Activated CD8-positive, alpha-beta T cell treated with anti-CD3 and anti-CD28 coated beads for 36 hours (primary cell): ENCODE measurements at regions not wholly inside any gene's neighbourhood (a gene's known extent, or its start where the extent isn't known, plus 50 kb on each side); places are given as distances from the start of the nearest gene placed in this dataset.
"Not testable (repeated sequence)": the region's sequence is repeated elsewhere in the genome, so short reads cannot be mapped to it uniquely, and the experiment has no call there.

Experiments used
- ATAC-seq: fragments of 200-7000 bp; cut with Tn5 transposase; one replicate; pipeline ENCODE4 v1.10.0; 2021; ENCODE audit warnings: mild to moderate bottlenecking, moderate library complexity
- CTCF ChIA-PET: fragments of 350-600 bp; sonication (Branson Sonifier 250); formaldehyde crosslinking; loops from one replicate; lab custom pipeline; 2021; ENCODE audit warnings: antibody characterized with exemption; lab: Charles Lee
- POLR2A ChIA-PET: fragments of 350-600 bp; sonication (Branson Sonifier 250); formaldehyde crosslinking; loops from one replicate; lab custom pipeline; 2021; ENCODE audit warnings: antibody characterized with exemption; lab: Charles Lee
- DNase-seq: peaks from one replicate; pipeline ENCODE4 v3.0.0-alpha.2; 2020
- H3K27ac Mint-ChIP-seq: one replicate; pipeline ENCODE4 v1.8.0; 2021; ENCODE audit warnings: mild to moderate bottlenecking, mixed read lengths
- H3K27me3 Mint-ChIP-seq: one replicate; pipeline ENCODE4 v1.8.0; 2021; ENCODE audit warnings: mixed read lengths
- H3K36me3 Mint-ChIP-seq: one replicate; pipeline ENCODE4 v1.8.0; 2021; ENCODE audit warnings: low read depth, mixed read lengths
- H3K4me1 Mint-ChIP-seq: one replicate; pipeline ENCODE4 v1.8.0; 2021; ENCODE audit warnings: low read depth, mixed read lengths
- H3K4me3 Mint-ChIP-seq: one replicate; pipeline ENCODE4 v1.8.0; 2021; ENCODE audit warnings: mild to moderate bottlenecking, moderate library complexity, mixed read lengths
- H3K9me3 Mint-ChIP-seq: one replicate; pipeline ENCODE4 v1.8.0; 2021; ENCODE audit warnings: mixed read lengths
- CTCF ChIP-seq: fragments of 200-600 bp; IDR thresholded peaks from one replicate; pipeline ENCODE4 v1.8.0; 2022; ENCODE audit warnings: antibody characterized with exemption, mild to moderate bottlenecking
- intact Hi-C: fragments of 100-400 bp; cut with micrococcal nuclease; formaldehyde crosslinking; loops from one replicate; pipeline ENCODE4 v1.10.0; 2022

GRCh38 chr20:17891131-17891530, 77.5 kb downstream of the SNX5 start:
- peaks cover 16% of the 10 kb centered on the region for H3K27me3 Mint-ChIP-seq

GRCh38 chr20:17890330-17890729, 78.3 kb downstream of the SNX5 start:
- TF ChIP-seq CTCF: no peak
- CTCF ChIA-PET: no interaction called here
- intact Hi-C loops: loop anchor here (10.0 kb wide), 1 partner anchor 356 kb away; the partner anchor contains the start of gene BFSP1
- peaks cover 12% of the 10 kb centered on the region for H3K27me3 Mint-ChIP-seq
- DNase-seq (no peak), ATAC-seq (no peak)
- peaks cover 7% of the 10 kb centered on the region for H3K9me3 Mint-ChIP-seq
- POLR2A ChIA-PET: no interaction called here
- H3K36me3 Mint-ChIP-seq: no peaks in the 10 kb centered on the region
- peaks cover 4% of the 10 kb centered on the region for H3K4me1 Mint-ChIP-seq
- no peak overlapping the region for H3K27ac Mint-ChIP-seq
- H3K4me3 Mint-ChIP-seq: no peak overlapping the region

More at GRCh38 chr20:17891131-17891530, 77.5 kb downstream of the SNX5 start:
- H3K36me3 Mint-ChIP-seq, H3K9me3 Mint-ChIP-seq, H3K4me3 Mint-ChIP-seq, CTCF ChIA-PET, DNase-seq, H3K27ac Mint-ChIP-seq, ATAC-seq, POLR2A ChIA-PET: not testable (repeated sequence)
- H3K4me1 Mint-ChIP-seq: peaks cover 12% of the 10 kb centered on the region
- intact Hi-C loops: loop anchor here (10.0 kb wide), 1 partner anchor 356 kb away; the partner anchor contains the start of gene BFSP1

- no peak for DNase-seq
- TF ChIP-seq CTCF: no peak
Measured at GRCh38 chr20:17889226-17889625, 79.4 kb downstream of the SNX5 start.

GRCh38 chr20:17888044-17888443, 80.5 kb downstream of the SNX5 start:
- Mint-ChIP-seq H3K36me3 (no peaks in the 10 kb centered on the region), H3K9me3 (peaks cover 7% of the 10 kb centered on the region), H3K4me1 (no peaks in the 10 kb centered on the region), H3K27ac (no peak overlapping the region), H3K4me3 (no peak overlapping the region), H3K27me3 (peaks cover 11% of the 10 kb centered on the region)
- TF ChIP-seq CTCF: no peak
- ChIA-PET POLR2A (no interaction called here), CTCF (interaction anchor here (1.2 kb wide), 1 partner anchor 10 kb away, joined by 3 read pairs; no protein-coding TSS in a partner anchor)
- no peak for ATAC-seq
- DNase-seq: no peak
- intact Hi-C loops: no loop called here

More at GRCh38 chr20:17889226-17889625, 79.4 kb downstream of the SNX5 start:
- H3K36me3 Mint-ChIP-seq: no peaks in the 10 kb centered on the region
- ChIA-PET POLR2A (interaction anchor here (0.8 kb wide), 1 partner anchor 87 kb away, joined by 3 read pairs; no protein-coding TSS in a partner anchor), CTCF (no interaction called here)
- H3K4me3 Mint-ChIP-seq: no peak overlapping the region
- ATAC-seq: no peak
- intact Hi-C loops: no loop called here
- H3K27me3 Mint-ChIP-seq: peaks cover 11% of the 10 kb centered on the region
- peaks cover 3% of the 10 kb centered on the region for H3K4me1 Mint-ChIP-seq
- no peak overlapping the region for H3K27ac Mint-ChIP-seq
- H3K9me3 Mint-ChIP-seq: peaks cover 7% of the 10 kb centered on the region

GRCh38 chr20:17887331-17888030, 81.1 kb downstream of the SNX5 start:
- peaks cover 7% of the 10 kb centered on the region for H3K9me3 Mint-ChIP-seq
- POLR2A ChIA-PET: no interaction called here
- no peak overlapping the region for H3K27ac Mint-ChIP-seq
- DNase-seq (no peak), ATAC-seq (no peak)
- CTCF ChIA-PET: interaction anchor here (1.2 kb wide), 1 partner anchor 10 kb away, joined by 3 read pairs; no protein-coding TSS in a partner anchor
- H3K36me3 Mint-ChIP-seq: no peaks in the 10 kb centered on the region
- intact Hi-C loops: no loop called here
- H3K27me3 Mint-ChIP-seq: peaks cover 8% of the 10 kb centered on the region
- H3K4me3 Mint-ChIP-seq: no peak overlapping the region
- H3K4me1 Mint-ChIP-seq: no peaks in the 10 kb centered on the region
- no peak for TF ChIP-seq CTCF
